GM18868 (cell line): ENCODE measurements at regions not wholly inside any gene's neighbourhood (a gene's known extent, or its start where the extent isn't known, plus 50 kb on each side); places are given as distances from the start of the nearest gene placed in this dataset.
A peak's percentile ranks its signal among the peaks of the same experiment; 100 is the strongest.
"Not testable (repeated sequence)": the region's sequence is repeated elsewhere in the genome, so short reads cannot be mapped to it uniquely, and the experiment has no call there.

Experiments
- ATAC-seq: cut with Tn5 transposase; IDR thresholded peaks from one replicate; pipeline ENCODE4 v1.9.1; 2021; ENCODE audit warnings: mild to moderate bottlenecking, moderate library complexity; ENCODE audit not compliant: unreplicated experiment

DNA sequence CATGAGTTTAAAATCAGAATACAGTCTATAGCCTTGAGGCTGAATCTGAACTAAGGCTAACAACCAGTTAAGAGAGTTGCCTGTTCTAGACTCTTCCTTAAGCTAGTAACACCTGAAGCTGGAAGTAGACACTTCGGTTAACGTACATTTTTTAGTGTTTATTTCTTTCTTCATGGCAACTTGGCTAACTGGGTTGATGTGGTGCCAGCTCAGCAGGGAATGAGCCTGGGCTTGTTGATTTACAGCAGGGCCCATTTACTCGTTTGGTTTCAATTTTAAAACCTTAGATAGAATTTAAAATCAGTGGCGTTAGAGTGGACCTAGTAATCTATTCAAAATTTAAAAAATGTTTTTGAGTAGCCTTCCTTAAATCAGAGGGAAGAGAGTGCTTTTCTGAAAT, 137.6 kb upstream of the ESX1 start:
- no peak for ATAC-seq

- no peak for ATAC-seq
Observed at GRCh38 chrX:104391906-104392305, 137.2 kb upstream of the ESX1 start.

GRCh38 chrX:104376937-104377336, 122.2 kb upstream of the ESX1 start:
- ATAC-seq: no peak

- ATAC-seq: no peak
Observed at GRCh38 chrX:104372547-104372946, 117.8 kb upstream of the ESX1 start.

DNA sequence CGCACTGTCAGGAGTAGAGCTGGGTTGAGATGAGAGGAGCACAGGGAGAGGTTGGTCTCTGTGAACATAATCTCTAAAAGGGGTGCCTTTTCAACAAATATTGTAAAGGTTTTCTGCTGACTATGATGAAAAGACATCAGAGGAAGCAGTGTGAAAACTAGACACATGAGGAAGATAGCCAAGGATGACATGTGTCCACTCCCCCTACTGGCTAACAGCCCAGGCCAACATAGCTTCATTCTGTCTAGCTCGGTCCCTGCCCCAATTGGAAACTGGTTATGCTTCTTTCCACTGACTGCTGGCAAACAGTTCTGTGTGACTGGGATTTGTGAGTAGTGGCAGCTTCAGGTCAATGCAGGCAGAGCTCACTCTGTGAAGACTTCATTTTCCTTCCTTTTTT, 115.4 kb upstream of the ESX1 start:
- no peak for ATAC-seq

DNA sequence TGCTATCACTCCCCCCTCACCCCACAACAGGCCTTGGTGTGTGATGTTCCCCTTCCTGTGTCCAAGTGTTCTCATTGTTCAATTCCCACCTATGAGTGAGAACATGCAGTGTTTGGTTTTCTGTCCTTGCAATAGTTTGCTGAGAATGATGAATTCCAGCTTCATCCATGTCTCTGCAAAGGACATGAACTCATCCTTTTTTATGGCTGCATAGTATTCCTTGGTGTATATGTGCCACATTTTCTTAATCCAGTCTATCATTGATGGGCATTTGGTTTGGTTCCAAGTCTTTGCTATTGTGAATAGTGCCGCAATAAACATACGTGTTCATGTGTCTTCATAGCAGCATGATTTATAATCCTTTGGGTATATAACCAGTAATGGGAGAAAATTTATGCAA, 106.0 kb upstream of the ESX1 start:
- ATAC-seq: not testable (repeated sequence)

DNA sequence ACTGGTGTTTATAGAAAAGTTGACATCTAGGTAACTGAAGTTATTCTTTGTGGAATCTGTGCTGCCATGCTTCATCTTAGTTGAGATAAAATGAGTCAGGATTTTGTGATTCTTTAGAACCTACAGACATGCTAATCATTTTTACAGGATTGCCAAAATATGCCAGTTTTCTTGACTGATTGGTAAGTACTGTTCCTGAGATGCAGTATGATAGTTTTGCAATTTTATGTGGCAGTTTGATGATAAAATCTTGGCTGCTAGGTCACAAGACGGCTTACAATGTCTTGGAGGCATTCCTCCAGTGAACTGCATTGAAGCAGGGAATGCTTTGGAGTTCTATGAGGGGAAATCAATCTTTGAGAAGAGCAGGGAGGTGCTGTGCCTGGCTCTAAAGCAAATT, 104.4 kb upstream of the ESX1 start:
- ATAC-seq: no peak

DNA sequence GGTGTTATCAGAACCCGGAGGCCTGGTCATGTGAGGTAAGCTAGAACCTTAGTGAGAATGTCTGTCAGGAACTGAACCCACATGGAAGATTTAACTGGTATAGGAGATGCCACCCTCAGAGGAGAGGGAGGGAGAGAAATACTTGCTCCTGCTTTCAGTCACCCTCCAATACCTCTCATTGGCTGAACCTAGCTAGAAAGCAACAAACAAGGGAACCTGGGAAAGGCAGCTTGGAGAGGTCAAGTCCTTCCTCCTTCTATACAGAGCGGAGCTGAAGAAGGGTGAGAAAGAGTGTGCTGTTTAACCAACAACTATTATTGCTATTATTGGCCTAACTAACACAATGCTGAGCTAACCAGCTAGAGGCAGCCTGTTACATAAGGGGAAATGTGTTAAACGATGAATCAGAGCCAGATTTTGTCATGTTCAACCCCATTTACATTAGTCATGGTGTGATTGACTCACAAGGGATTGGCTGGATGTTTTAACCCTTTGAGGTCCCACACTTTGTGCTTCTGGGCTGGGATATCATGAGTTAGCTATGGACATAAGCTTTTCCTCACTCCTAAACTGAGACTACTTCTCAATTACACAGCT, 96.5 kb upstream of the ESX1 start:
- no peak for ATAC-seq

GRCh38 chrX:104347860-104348259, 93.1 kb upstream of the ESX1 start:
- ATAC-seq: no peak

GRCh38 chrX:104343428-104344129, 88.8 kb upstream of the ESX1 start:
- ATAC-seq: peak; percentile 95

GRCh38 chrX:104342065-104342464, 87.3 kb upstream of the ESX1 start:
- no peak for ATAC-seq

DNA sequence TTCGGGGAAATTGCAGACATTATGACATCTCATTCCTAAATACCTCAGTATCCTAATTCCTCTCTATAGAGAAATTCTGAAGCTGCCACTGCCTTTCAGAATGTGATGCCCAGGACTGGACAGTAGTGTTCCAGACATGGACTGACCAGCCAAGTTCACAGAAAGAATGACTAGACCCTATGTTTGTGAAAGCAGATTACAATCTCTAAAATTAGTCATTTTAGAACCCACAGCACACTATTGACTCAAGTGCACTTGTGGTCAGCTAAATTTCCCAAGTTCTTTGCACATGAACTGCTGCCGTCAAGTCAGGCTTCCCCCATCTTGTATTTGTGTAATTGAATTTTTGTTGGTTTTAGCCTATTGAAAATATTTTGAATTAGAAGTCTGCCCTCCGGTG, 81.0 kb upstream of the ESX1 start:
- ATAC-seq: peak; percentile 73

- ATAC-seq: no peak
Observed at GRCh38 chrX:104334971-104335370, 80.2 kb upstream of the ESX1 start.

- ATAC-seq: no peak
Observed at GRCh38 chrX:104330966-104331365, 76.2 kb upstream of the ESX1 start.

DNA sequence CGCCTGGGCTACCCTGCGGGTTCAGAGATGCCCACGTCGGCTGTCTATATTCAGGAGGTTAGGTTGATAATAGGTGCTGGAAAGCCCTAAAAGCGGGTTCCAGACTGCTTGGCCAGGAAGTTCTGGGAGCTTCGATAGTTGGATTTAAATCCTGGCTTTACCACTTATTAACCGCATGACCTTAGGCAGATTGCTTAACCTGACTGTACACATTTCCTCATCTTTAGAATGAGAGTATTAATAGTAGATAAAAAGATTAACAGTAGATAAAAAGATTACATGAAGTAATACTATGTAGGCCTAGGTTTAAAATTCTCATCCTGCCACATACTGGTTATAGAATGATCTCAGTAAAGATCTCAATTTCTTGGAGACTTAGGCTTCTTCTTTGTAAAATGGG, 75.0 kb upstream of the ESX1 start:
- ATAC-seq: no peak

- ATAC-seq: no peak
Observed at GRCh38 chrX:104325213-104325585, 70.5 kb upstream of the ESX1 start.

DNA sequence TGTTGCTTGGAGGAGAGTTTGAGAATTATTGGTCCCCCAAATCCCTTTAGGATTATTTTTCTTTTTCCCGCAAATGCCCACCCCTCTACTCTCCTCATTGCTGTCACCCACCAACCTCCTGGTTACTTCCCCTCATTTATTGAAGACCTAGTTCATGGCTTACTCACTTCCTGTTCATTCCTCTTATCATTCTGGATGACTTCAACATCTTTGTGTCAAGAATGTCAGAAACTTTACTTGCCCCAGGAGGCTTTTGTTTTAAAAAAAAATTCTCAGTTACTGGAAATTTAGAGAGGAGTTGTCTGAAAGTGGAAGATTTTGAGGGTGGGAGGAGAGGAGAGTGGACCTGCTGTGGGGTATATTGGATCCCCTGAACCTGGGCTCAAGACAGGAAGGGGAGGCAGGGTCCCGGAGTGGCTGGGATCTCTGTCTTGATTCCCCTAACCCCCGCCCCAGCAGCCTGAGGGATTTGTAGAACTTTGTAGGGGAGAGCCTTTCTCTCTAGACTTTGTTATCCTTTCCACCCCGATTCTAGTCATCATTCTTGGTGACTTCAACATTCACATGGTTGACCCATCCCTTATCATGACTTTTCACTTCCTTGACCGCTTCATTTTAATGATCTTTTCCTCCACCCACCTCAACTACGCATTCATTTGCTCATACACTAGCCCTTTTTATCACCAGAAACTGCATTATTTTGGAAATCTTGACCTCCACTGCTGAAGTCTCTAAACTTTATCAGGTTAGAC, 69.9 kb upstream of the ESX1 start:
- ATAC-seq: no peak

DNA sequence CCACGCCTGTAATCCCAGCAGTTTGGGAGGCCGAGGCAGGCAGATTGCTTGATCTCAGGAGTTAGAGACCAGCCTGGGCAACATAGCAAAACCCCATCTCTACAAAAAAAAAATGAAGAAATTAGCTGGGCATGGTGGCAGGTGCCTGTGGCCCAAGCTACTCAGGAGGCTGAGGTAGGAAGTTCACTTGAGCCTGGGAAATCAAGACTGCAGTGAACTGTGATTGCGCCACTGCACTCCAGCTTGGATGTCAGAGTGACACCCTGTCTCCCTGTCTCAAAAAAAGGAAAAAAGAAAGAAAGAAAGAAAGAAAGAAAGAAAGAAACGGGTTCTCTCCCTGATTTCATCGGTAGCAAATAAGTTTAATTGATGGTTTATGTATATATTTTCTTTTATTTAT, 64.6 kb upstream of the ESX1 start:
- ATAC-seq: no peak

DNA sequence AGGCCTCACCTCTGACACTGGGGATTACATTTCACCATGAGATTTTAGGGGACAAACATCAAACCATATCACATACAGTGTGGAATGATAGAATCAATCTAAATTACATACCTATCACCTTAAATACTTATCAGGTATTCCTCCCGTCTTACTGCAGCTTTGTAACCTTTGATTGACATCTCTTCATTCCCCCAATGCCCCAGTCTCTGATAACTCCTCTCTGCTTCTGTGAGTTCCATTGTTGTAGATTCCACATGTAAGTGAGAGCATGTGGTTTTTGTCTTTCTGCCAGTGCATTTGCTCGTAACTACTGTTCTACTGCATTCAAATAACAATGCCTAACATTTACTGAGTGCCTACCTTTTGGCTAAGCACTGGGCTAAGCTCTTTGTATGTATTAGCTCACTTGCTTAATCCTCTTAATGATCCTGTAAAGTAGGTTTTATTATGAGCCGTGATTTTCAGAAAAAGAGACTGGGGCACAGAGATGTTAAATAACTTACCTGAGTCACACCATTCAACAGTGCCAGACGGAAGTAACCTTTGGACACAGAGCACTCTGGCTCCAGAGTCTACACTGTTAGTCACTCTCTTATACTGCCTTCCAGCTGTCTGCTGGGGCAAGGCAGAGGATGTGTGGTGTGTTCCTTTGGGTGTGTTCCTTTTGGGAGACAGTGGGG, 63.7 kb upstream of the ESX1 start:
- ATAC-seq: no peak

DNA sequence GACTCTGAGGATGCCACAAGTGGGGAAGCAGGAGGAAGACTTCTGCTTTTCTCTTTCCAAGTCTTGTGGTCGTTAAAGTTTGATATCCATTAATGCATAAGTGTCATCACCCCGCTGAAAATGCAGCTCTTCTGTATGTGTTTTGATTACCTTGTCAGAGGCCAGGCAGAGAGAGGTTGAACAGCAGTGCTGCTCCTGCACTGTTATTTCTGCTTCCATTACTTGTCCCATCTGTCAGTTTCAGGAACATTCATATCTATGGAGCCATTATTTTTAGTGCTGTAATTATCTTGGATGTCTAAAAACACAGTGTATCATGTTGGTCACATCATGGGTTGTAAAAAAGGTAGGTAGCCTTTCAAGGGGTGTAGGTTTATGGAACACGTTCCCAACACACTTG, 62.0 kb upstream of the ESX1 start:
- no peak for ATAC-seq

DNA sequence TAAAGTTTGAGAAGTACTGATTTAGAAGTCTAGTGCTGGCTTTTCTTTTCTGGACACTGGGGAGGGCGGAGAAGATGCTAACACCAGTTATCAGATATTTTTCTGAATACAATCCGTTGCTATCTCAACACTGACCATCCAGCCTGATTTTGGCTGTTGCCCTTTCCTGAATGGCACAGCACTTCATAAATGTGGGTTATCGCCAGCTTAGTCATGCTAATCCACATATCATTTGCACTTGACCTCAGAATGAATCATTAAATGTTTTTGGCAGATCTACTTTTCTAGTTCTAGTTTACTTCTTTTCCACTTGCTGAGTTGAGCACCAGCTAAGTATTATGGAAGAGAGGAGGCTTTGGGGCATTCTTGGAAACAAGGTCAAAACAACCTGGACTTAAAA, 60.8 kb upstream of the ESX1 start:
- ATAC-seq: no peak
